GM12892 (cell line): ENCODE measurements at regions not wholly inside any gene's neighbourhood (a gene's known extent, or its start where the extent isn't known, plus 50 kb on each side); places are given as distances from the start of the nearest gene placed in this dataset.

Experiments
- POLR2A ChIP-seq: IDR thresholded peaks from 2 replicates; pipeline ENCODE4 v1.6.1; 2011; ENCODE audit warnings: low read depth, low read length, control low read depth
- POLR2AphosphoS5 ChIP-seq: IDR thresholded peaks from 2 replicates; pipeline ENCODE4 v1.6.1; 2011; ENCODE audit warnings: low read depth, low read length, control low read depth
- TAF1 ChIP-seq: IDR thresholded peaks from 2 replicates; pipeline ENCODE4 v1.6.1; 2011; ENCODE audit warnings: low read depth, mild to moderate bottlenecking, control low read depth, low read length, borderline replicate concordance

- TF ChIP-seq TAF1 (no peak), POLR2A (no peak), POLR2AphosphoS5 (no peak)
Observed at GRCh38 chr12:97162173-97162572, 255.1 kb downstream of the NEDD1 start.
